Smooth muscle cell (in vitro differentiated cells): ENCODE measurements at regions not wholly inside any gene's neighbourhood (a gene's known extent, or its start where the extent isn't known, plus 50 kb on each side); places are given as distances from the start of the nearest gene placed in this dataset.
"Not testable (repeated sequence)": the region's sequence is repeated elsewhere in the genome, so short reads cannot be mapped to it uniquely, and the experiment has no call there.

Experiments
- DNase-seq: peaks from one replicate; lab custom pipeline; 2025; ENCODE audit not compliant: unreplicated experiment; lab: John Stamatoyannopoulos, UW
- H2AFZ ChIP-seq: fragments of 200-600 bp; sonication (generic); 2 replicates; pipeline ENCODE4 v1.6.0; 2016; ENCODE audit warnings: antibody characterized with exemption, low read depth, mild to moderate bottlenecking
- H3F3A ChIP-seq: fragments of 200-600 bp; sonication (generic); 2 replicates; pipeline ENCODE4 v1.6.0; 2017; ENCODE audit warnings: antibody characterized with exemption, low read depth
- H3K27ac ChIP-seq: fragments of 200-600 bp; sonication (generic); 2 replicates; pipeline ENCODE4 v1.5.1; 2016; ENCODE audit warnings: low read depth, mild to moderate bottlenecking
- H3K27me3 ChIP-seq: fragments of 200-600 bp; sonication (generic); 2 replicates; pipeline ENCODE4 v1.6.1; 2016; ENCODE audit warnings: low read depth, mild to moderate bottlenecking
- H3K36me3 ChIP-seq: fragments of 200-600 bp; sonication (generic); 2 replicates; pipeline ENCODE4 v1.5.1; 2016; ENCODE audit warnings: low read depth
- H3K4me1 ChIP-seq: fragments of 200-600 bp; sonication (generic); 2 replicates; pipeline ENCODE4 v1.5.1; 2016; ENCODE audit warnings: low read depth
- H3K4me2 ChIP-seq: fragments of 200-600 bp; sonication (generic); 2 replicates; pipeline ENCODE4 v1.6.0; 2016; ENCODE audit warnings: mild to moderate bottlenecking
- H3K4me3 ChIP-seq: fragments of 200-600 bp; sonication (generic); 2 replicates; pipeline ENCODE4 v1.5.1; 2016; ENCODE audit warnings: mild to moderate bottlenecking
- H3K79me2 ChIP-seq: fragments of 200-600 bp; sonication (generic); 2 replicates; pipeline ENCODE4 v1.6.0; 2016; ENCODE audit warnings: low read depth, mild to moderate bottlenecking
- H3K9ac ChIP-seq: fragments of 200-600 bp; sonication (generic); 2 replicates; pipeline ENCODE4 v1.6.0; 2016; ENCODE audit warnings: low read depth
- H3K9me3 ChIP-seq: fragments of 200-600 bp; sonication (generic); replicated peaks from 2 replicates; pipeline ENCODE4 v1.5.1; 2016; ENCODE audit warnings: low read depth
- H4K20me1 ChIP-seq: fragments of 200-600 bp; sonication (generic); 2 replicates; pipeline ENCODE4 v1.6.0; 2016; ENCODE audit warnings: low read depth
- WGBS: methylation state at CpG from one replicate; pipeline ENCODE4 v1.1.7; 2016; ENCODE audit warnings: low lambda C conversion rate; 5-methylcytosine and 5-hydroxymethylcytosine counted together

- not testable (repeated sequence) for H3F3A ChIP-seq, H3K27me3 ChIP-seq, H3K36me3 ChIP-seq, H3K4me3 ChIP-seq, H3K4me2 ChIP-seq, H4K20me1 ChIP-seq, H2AFZ ChIP-seq, H3K27ac ChIP-seq, H3K4me1 ChIP-seq, H3K79me2 ChIP-seq, DNase-seq, H3K9ac ChIP-seq, H3K9me3 ChIP-seq
- no CpG with 5 or more reads among the region's 28 CpGs for WGBS
Observed at GRCh38 chrX:3914813-3915212, 201.4 kb upstream of the PRKX start.

GRCh38 chrX:3914059-3914458 is 200.6 kb upstream of the PRKX start:
- not testable (repeated sequence) for H3K4me1 ChIP-seq, H3K9ac ChIP-seq, H3K79me2 ChIP-seq, DNase-seq, H3K27ac ChIP-seq, H3K36me3 ChIP-seq, H3K4me2 ChIP-seq, H3K9me3 ChIP-seq, H2AFZ ChIP-seq, H4K20me1 ChIP-seq, H3K27me3 ChIP-seq, H3K4me3 ChIP-seq, H3F3A ChIP-seq
- WGBS, result no CpG with 5 or more reads among the region's 13 CpGs

- not testable (repeated sequence) for H3K79me2 ChIP-seq, H3K4me3 ChIP-seq, H3K36me3 ChIP-seq, H2AFZ ChIP-seq, H3K9me3 ChIP-seq, H3K27me3 ChIP-seq, H3K4me1 ChIP-seq, H3K27ac ChIP-seq, H3K4me2 ChIP-seq, H3K9ac ChIP-seq, DNase-seq, H4K20me1 ChIP-seq, H3F3A ChIP-seq
- no CpG with 5 or more reads among the region's 6 CpGs for WGBS
Observed at GRCh38 chrX:3911012-3911411, 197.6 kb upstream of the PRKX start.

GRCh38 chrX:3910611-3911010 is 197.2 kb upstream of the PRKX start:
- H3K4me2 ChIP-seq, H3F3A ChIP-seq, H4K20me1 ChIP-seq, H3K9ac ChIP-seq, H3K36me3 ChIP-seq, H3K4me3 ChIP-seq, H3K79me2 ChIP-seq, H3K4me1 ChIP-seq, DNase-seq, H3K9me3 ChIP-seq, H2AFZ ChIP-seq, H3K27ac ChIP-seq, H3K27me3 ChIP-seq: not testable (repeated sequence)
- WGBS, result no CpG with 5 or more reads among the region's 5 CpGs

GRCh38 chrX:3905522-3906258 is 192.2 kb upstream of the PRKX start:
- no CpG with 5 or more reads among the region's 19 CpGs for WGBS

GRCh38 chrX:3902222-3902621 is 188.8 kb upstream of the PRKX start:
- DNase-seq, H3K9ac ChIP-seq, H3K27ac ChIP-seq, H3K79me2 ChIP-seq, H3K4me1 ChIP-seq, H3K4me2 ChIP-seq, H2AFZ ChIP-seq, H3K27me3 ChIP-seq, H3K36me3 ChIP-seq, H3F3A ChIP-seq, H3K9me3 ChIP-seq, H3K4me3 ChIP-seq, H4K20me1 ChIP-seq: not testable (repeated sequence)
- no CpG with 5 or more reads among the region's 11 CpGs for WGBS

More at GRCh38 chrX:3905522-3906258, 192.2 kb upstream of the PRKX start:
- not testable (repeated sequence) for H3K27me3 ChIP-seq, H3K4me2 ChIP-seq, H4K20me1 ChIP-seq, H2AFZ ChIP-seq, H3K4me3 ChIP-seq, H3F3A ChIP-seq, H3K4me1 ChIP-seq, H3K36me3 ChIP-seq, H3K79me2 ChIP-seq, H3K9me3 ChIP-seq, H3K27ac ChIP-seq, DNase-seq, H3K9ac ChIP-seq

- not testable (repeated sequence) for H3K27ac ChIP-seq, H3K4me2 ChIP-seq, H3K4me3 ChIP-seq, H3K27me3 ChIP-seq, H2AFZ ChIP-seq, H3K36me3 ChIP-seq, H3K4me1 ChIP-seq, H3K9ac ChIP-seq, H3K9me3 ChIP-seq, DNase-seq, H3F3A ChIP-seq, H4K20me1 ChIP-seq, H3K79me2 ChIP-seq
- WGBS, result no CpG with 5 or more reads among the region's 4 CpGs
Observed at GRCh38 chrX:3896755-3897154, 183.3 kb upstream of the PRKX start.

- H2AFZ ChIP-seq, H3K9ac ChIP-seq: not testable (repeated sequence)
Observed at GRCh38 chrX:3882553-3882920, 169.1 kb upstream of the PRKX start.

More at GRCh38 chrX:3882553-3882920, 169.1 kb upstream of the PRKX start:
- H3K36me3 ChIP-seq, DNase-seq, H3K4me2 ChIP-seq, H3K27me3 ChIP-seq, H3K27ac ChIP-seq, H3K79me2 ChIP-seq, H3K4me1 ChIP-seq, H3F3A ChIP-seq, H4K20me1 ChIP-seq, H3K9me3 ChIP-seq, H3K4me3 ChIP-seq: not testable (repeated sequence)
- WGBS, result no CpG with 5 or more reads among the region's 5 CpGs
